ENCODE measurements at regions not wholly inside any gene's neighbourhood (a gene's known extent, or its start where the extent isn't known, plus 50 kb on each side); places are given as distances from the start of the nearest gene placed in this dataset.

- TF ChIP-seq ZFX (IDR thresholded peaks at IDR 0.05) (no peak), CTCF (conservative IDR thresholded peaks at IDR 0.05) (no peak)
These were observed 422.3 kb upstream of the PCDH15 start for GRCh38 chr10:55223352-55223751.

Measured in C4-2B (cell line).